T-helper 1 cell treated with Interleukin-12 subunit alpha and Interleukin-12 subunit beta and Interleukin-4 antibody, amounts not matched to agents 30 ng/mL and 1 ng/mL, for 36 hours (primary cell): ENCODE measurements at regions not wholly inside any gene's neighbourhood (a gene's known extent, or its start where the extent isn't known, plus 50 kb on each side); places are given as distances from the start of the nearest gene placed in this dataset.
"Not testable (repeated sequence)": the region's sequence is repeated elsewhere in the genome, so short reads cannot be mapped to it uniquely, and the experiment has no call there.

Experiments
- intact Hi-C: fragments of 100-400 bp; cut with micrococcal nuclease; formaldehyde crosslinking; loops from one replicate; pipeline ENCODE4 v1.15.1; 2024

DNA sequence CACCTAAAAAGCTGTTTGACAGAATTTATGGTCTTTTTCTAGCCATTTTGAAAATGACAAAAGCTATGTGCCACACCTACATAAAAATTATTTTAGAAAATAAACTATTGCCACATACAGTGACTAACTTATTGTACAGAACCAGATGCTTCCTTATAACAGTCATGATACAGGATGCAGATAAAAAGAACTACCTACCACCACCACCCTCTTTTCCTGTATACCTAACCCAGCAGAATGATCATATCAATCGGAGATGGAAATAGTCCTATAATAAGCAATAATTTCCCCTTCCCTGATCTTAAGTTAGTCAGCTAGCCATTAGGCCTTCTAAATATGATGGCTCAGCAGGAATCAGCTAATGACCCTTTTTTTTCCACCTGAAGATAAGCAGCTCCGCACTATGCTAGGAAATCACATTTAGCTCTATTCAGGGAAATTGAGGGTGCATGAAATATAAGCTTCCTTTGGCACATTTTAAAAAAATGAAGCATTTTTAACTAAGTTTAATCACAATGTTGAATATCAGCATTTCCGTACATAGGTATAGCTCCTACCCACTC, 155.5 kb upstream of the SETMAR start:
- intact Hi-C loops, result no loop called here

DNA sequence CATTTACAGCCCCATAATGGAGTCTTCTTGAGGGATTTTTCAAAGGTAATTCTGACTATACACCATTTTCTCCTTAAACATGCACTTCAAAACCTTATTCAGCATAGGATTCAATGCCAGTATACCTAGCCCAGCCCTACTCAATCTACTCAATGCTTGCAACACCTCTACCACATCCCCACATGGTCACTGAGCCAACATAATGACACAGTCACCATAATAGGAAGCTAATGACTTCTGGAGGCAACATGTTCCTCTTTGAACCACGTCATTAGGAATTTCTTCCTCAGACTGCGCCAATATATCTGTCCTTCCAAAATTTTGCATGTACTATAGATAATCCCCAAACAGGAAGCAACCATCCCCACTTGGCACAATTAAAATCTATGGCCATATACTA, 153.9 kb upstream of the SETMAR start:
- intact Hi-C loops, result no loop called here

DNA sequence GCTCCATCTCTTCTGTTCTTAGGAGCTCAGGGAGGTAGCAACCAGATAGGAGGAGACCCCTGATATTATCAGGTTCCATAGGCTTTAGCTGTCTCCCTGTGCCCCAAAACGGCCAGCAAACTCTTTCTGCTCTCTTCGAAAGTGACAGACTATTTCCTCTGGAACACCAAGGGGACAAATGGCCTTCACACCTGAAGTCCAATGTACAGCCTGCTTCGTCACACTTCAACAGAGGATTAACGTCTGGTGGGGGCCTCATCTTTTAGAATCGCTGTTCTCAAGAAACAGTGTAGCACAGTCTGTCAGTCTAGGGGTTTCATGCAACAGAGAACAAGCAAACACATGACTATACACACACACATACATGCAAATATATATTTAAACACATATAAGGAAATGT, 152.4 kb upstream of the SETMAR start:
- intact Hi-C loops, result no loop called here

DNA sequence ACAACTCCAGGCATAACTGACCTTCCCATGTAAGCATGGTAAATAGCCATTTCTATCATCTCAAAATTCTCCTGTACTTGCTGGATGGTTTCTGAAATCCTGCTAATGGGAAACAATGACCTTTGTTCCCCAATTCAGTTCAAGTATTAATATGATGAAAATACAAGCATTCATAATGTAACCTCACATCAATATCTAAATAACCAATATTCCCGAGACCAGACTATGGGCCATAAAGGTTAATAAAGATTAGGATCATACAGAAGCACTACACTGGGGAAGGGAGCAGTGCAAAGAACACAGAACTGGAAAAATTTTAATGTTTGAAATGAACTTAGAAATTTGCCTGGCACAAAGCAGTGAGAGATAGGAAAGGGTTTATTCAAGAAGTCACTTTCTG, 151.3 kb upstream of the SETMAR start:
- intact Hi-C loops, result no loop called here

DNA sequence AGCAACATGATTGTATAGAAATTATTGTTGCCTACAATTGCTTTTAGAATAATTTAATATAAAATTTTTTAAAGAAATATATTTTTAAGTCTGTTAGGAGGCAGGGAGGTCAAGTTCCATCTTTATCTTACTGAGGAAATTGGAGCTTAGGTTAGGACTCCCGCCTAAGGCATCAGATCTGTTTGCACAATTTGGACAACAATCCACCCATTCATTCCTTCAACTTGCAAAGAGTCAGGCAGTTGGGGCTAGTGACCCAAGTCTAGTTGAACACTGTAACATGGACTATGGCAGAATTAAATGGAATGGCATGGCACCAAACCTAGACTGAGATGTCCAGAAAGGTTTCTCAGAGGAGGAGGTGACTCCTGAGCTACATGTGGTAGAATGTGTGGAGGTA, 149.4 kb upstream of the SETMAR start:
- intact Hi-C loops, result no loop called here

DNA sequence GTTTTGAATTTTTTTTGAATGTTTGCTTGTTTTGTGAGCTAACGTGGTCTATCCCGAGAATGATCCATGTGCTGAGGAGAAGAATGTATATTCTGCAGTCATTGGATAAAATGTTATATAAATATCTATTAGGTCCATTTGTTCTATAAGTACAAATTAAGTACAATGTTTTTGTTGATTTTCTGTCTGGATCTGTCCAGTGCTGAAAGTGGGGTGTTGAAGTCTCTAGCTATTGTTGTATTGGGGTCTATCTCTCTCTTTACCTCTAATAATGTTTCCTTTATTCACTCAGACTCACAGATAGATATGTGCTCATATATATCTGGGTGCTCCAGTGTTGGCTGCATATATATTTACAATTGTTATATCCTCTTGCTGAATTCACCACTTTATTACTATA, 144.8 kb upstream of the SETMAR start:
- intact Hi-C loops, result no loop called here

DNA sequence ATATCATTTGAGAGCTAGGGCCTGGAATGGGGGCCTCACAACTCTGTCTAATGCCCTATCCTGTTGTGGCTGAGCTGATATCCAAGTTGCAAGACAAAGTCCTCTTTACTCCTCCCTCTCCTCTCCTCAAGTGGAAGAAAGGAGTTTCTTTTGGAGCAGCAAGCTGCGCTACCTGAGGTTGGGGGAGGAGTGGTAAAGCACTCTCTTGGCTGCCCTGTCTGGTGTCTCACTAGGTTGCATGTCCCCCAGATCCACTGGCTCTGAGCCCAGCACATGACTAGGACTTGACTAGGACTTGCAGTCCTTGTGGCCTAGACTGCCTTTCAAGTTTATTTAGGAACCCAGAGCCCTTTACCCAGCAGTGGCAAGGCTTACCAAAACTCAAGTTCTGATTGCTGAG, 141.1 kb upstream of the SETMAR start:
- intact Hi-C loops, result no loop called here

DNA sequence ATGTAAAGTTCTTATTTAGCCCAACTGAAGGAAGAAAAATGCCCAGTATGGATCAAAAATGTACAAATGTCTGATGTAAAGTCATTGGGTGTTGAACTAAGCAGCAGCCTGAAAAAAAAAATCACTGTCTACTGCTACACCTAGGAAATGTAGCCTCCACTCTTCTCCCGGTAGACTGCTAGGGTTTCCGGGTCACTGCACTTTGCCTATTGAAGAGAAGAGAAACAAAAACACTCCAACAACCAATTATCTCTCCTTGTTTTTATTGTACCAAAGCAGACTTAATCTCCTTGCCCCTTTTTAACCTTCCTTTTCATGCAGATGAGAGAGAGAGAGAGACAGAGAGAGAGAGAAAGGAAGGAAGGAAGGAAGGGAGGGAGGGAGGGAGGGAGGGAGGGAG, 140.2 kb upstream of the SETMAR start:
- intact Hi-C loops, result no loop called here

DNA sequence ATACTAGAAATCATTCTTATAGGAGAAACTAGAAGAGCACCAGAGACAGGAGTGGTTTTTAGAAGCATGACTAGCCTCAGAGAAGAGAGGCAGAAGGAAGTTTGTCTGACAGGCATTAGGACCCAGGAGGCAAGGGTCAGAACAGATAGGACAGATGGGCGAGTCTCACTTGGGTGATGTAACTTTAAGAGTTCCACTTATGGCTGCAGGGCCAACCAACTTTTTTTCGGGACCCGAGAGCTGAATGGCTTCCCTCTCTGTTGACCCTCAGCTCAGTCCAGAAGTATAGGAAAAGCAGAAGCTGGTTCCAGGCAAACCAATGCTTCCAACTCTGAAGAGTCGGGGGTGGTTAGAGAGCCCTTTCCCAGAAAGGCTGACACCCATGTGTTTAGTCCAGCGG, 136.6 kb upstream of the SETMAR start:
- intact Hi-C loops, result no loop called here

DNA sequence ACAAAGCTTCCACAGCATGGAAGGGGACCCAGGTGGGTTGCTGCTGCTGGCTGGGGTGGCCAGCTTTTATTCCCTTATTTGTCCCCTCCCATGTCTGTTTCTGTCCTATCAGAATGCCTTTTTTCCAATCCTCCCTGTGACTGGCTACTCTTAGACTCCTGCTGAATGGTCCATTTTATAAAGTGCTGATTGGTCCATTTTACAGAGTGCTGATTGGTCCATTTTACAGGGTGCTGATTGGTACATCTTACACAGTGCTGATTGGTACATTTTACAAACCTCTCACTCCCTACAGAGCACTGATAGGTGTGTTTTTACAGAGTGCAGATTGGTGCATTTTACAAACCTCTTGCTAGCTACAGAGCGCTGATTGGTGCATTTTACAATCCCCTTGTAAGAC, 135.9 kb upstream of the SETMAR start:
- intact Hi-C loops, result not testable (repeated sequence)

DNA sequence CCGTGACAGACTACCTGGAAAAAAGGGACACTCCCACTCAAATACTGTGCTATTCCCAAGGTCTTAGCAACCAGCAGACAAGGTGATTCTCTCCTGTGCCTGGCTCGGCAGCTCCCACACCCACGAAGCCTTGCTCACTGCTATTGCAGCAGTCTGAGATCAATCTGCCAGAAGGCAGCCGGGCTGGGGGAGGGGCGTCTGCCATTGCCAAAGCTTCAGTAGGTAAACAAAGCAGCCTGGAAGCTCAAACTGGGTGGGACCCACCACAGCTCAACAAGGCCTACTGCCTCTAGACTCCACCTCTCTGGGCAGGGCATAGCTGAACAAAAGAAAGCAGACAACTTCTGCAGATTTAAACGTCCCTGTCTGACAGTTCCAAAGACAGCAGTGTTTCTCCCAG, 128.4 kb upstream of the SETMAR start:
- intact Hi-C loops, result no loop called here

DNA sequence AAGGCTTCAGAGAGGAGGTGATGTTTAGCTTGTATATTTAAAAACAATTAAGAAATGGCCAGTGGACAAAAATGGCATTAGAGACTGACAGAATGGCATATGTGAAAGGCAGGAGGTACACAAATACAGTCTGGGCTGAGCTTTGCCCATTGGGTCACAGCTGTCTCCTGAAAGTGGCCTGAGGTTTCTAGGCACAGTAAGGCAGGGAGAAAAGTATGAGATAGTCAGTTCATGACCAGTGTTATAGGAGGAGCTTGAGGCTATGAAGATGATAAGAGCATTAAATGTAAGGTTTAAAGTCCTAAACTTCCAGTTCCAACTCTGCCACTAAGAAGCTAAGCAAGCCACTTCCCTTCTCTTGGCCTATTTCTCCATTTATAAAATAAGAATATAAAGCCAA, 111.2 kb upstream of the SETMAR start:
- intact Hi-C loops, result no loop called here

DNA sequence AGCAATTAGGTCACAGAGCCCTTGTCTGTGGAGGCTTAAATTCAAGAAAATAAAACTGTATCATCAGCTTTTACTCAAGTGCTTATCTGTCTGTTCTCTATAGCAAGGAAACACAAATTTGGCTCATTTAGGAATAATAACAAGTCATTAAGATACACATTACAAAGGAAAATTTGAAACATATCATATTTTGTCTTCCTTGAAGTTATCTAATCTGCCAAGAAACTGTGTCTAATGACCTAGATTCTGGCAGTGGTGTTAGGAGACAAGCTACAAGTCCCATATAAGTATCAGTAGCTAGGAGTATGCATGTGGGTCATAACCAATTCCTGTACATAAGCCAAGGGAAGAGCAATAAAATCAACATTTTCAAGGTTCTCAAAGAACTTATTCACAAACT, 108.2 kb upstream of the SETMAR start:
- intact Hi-C loops, result no loop called here

DNA sequence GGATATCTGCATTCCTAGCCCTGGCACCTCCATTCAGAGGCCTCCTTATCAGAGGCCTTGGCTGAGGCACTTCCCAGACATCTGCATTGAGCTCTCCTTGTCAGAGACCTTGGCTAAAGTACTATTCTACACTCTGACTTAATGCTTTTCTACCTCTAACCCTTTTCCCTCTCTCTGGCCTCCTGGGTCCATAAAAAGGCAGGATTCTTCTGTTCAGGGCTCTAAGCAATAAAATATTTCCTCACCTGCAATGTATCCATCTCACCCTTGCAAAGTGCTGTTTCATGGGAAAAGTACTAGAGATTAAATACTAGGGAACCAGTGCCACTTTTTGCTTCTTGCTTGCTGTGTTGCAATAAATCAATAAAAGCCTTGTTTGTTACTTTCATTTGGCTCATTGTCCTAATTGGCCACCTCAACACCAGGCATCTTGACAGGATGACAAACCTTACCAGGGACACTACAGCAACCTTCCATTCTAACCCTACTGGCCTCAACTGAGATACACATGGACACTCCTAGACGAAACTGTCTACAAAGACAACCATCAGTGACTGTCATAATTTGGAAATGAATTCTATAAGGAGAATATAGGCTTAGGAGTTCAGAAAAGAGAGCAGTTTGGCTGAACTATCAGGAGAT, 106.5 kb upstream of the SETMAR start:
- intact Hi-C loops, result no loop called here

DNA sequence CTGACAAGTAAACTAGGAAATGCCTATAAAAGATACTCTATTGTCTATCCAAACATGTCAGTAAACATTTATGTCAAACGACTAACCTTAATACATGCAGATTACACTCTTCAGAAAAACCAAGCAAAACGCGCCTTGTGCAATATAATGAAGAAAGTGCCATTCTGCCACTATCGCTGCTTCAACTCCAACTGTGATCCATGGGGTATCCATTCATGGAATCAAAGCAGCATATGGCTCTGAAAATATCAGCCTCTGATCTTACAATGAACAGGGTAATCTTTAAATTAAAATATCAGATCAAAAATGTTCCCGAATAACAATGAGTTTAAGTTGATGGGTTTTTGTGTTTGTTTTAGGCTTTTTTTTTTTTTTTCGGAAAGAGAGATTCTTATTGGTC, 105.5 kb upstream of the SETMAR start:
- intact Hi-C loops, result no loop called here

DNA sequence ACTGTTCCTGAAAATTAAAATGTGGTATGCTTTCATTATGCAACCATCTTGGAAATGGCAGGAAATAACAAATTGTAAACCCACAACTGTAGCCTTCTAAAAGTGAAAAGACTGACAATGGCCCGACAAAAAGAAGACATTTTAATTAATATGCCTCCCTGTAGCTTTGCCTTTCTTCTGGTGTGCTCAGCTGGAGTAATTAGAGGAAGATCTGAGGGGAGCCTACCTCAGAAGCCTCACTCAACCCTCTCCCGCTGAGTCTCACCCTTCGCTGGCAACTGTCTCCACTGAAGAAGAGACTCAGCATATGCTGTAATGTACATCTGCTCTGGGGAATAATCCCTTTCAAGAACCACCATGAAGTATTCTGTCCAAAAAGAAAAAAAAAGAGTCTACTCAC, 104.7 kb upstream of the SETMAR start:
- intact Hi-C loops, result no loop called here

DNA sequence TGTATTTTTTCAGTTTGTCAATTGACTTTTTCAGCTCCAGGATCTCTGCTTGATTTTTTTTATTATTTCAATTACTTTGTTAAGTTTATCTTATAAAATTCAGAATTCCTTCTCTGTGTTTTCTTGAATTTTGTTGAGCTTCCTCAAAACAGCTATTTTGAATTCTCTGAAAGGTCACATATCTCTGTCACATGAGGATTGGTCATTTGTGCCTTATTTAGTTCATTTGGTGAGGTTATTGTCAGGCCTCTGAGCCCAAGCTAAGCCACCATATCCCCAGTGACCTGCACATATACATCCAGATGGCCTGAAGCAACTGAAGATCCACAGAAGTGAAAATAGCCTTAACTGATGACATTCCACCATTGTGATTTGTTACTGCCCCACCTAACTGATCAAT, 98.4 kb upstream of the SETMAR start:
- intact Hi-C loops, result not testable (repeated sequence)

DNA sequence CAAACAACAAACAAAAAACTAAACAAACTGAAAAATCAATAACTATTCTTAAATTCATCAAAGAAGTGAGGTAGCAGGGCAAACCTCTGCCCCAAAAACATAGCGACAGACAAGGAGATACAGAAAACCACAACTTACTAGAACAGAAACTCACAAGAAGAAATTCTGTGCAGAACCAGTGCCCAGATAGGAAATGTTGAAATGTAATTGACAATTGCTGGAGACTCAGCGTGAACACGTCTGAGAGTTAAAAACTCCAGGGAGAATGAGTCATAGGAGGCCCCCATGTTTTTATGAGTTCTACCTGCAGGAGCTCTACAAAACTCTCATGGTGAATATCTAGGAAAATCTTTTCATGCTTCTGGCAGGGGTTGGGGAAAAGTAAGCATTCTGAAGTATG, 95.5 kb upstream of the SETMAR start:
- intact Hi-C loops, result no loop called here

DNA sequence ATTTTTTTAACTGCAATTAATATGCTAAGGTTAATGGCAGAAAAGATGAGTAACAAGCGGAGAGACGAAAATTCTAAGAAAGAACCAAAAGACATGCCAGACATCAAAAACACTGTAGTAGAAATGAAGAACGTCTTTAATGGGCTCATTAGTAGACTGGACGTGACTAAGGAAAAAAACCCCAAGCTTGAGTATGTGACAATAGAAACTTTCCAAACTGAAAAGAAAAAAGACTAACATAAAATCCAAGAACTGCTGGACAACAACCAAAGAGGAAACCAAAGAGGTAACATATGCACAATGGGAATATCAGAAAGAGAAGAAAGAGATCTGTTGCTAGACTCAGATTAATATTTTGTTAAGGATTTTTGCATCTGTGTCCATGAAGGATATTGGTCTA, 94.6 kb upstream of the SETMAR start:
- intact Hi-C loops, result no loop called here

DNA sequence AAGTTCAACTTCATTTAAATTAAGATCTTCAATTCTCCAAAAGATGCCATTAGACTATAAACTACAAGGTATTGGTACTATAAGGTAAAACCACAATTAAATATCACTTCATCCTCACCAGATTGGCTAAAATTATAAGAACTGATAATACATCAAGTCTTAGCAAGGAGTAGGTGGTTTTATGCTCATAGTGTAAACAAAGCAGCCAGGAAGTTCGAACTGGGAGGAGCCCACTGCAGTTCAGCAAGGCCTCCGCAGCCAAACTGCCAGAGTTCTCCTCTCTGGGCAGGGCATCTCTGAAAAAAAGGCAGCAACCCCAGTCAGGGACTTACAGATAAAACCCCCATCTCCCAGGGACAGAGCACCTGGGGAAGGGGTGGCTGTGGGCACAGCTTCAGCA, 91.6 kb upstream of the SETMAR start:
- intact Hi-C loops, result no loop called here

DNA sequence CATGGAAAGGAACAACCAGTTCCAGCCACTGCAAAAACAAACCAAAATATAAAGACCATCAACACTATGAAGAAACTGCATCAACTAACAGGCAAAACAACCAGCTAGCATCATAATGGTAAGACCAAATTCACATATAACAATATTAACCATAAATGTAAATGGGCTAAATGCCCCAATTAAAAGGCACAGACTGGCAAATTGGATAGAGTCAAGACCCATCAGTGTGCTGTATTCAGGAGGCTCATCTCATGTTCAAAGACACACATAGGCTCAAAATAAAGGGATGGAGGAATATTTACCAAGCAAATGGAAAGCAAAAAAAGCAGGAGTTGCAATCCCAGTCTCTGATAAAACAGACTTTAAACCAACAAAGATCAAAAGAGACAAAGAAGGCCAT, 89.7 kb upstream of the SETMAR start:
- intact Hi-C loops, result not testable (repeated sequence)

DNA sequence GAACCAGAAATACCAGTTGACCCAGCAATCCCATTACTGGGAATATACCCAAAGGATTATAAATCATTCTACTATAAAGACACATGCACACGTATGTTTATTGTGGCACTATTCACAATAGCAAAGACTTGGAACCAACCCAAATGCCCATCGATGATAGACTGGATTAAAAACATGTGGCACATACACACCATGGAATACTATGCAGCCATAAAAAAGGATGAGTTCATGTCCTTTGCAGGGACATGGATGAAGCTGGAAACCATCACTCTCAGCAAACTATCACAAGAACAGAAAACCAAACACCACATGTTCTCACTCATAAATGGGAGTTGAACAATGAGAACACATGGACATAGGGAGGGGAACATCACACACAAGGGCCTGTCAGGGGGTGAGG, 86.2 kb upstream of the SETMAR start:
- intact Hi-C loops, result not testable (repeated sequence)

DNA sequence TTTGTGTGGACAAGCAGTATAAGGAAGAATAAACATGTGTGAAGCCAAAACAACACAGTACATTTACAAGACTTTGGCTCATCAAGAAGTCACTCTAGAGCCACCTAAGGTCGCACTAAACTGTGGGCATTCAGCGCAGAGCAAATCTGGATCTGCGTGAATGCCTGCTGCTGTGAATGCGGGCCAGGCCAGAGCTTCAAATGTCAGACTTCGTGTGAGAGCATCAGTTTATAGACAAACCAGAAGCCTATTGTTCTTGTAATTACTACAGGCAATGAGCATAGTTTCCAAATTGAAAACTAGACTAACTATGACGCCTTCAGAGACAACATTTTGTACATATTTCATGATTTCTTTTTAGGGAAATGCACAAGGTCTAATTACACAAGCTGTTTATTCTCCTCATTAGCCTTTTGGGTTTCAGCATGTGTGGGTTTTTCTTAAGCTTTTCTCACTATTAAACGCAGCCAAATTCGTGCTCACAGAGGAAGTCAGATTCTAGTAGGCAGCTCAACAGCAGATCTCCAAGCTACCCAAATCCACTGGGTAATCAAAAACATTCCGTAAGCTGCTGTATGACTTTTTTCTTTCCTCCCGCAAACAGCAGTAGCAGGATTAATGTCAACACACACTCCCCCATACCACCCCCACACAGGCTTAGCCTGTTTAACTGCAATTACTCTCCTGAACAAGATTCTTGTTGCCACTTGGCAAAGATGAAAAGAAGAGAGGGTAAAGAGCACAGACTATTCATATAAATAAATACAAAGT, 84.5 kb upstream of the SETMAR start:
- intact Hi-C loops, result no loop called here
